ENCODE measurements at regions not wholly inside any gene's neighbourhood (a gene's known extent, or its start where the extent isn't known, plus 50 kb on each side); places are given as distances from the start of the nearest gene placed in this dataset.
"Not testable (repeated sequence)": the region's sequence is repeated elsewhere in the genome, so short reads cannot be mapped to it uniquely, and the experiment has no call there.

DNA sequence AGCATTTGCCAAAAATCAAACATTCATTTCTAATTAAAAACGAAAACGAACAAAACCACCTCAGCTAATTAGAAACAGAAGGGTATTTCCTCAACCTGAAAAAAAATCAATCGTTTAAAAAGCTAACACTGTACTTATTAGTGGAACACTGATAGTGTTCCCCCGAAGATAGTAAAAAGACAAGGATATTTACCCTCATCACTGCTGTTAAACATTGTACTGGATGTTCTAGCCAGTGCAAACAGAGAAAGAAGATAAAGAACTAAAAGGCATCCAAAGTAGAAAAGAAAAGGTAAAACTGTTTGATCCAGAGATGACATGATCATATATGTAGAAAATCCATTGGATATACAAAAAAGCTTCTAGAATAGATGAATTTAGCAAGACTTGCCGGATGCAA, 508.3 kb downstream of the DMRTA1 start:
- DNase-seq (ENCODE audit: low spot score) = no peak
- intact Hi-C loops (cut with DNase I) = no loop called here

DNA sequence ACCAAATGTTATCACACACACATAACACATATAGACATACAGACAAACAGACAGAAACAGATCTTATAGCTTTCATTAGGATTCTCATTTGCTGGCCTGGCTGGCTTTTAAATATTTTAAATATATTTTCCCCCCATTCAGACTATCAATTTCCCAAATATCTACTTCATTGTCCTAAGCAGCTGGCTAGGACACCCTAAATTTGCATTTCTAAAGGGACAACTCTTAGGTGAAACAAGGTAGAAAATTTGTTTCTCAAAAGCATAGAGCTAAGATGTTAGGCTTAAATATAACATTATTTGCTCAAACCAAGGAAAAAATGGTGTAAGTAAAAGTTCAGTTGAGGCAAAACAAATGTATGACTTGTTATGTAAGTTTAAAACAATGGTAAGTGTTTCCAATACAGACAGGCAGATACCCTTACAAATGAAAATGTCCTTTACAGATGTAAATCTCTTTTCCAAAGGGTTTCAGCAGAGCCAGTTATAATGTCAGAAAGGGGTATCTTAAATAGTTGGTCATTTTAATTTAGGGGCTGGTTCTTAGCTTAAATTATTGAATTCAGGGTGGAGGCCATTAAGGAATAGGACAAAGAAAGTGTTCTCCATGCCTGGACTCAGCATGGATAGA, 522.8 kb downstream of the DMRTA1 start:
- intact Hi-C loops (cut with DNase I) = no loop called here
- DNase-seq (ENCODE audit: low spot score) = no peak

DNA sequence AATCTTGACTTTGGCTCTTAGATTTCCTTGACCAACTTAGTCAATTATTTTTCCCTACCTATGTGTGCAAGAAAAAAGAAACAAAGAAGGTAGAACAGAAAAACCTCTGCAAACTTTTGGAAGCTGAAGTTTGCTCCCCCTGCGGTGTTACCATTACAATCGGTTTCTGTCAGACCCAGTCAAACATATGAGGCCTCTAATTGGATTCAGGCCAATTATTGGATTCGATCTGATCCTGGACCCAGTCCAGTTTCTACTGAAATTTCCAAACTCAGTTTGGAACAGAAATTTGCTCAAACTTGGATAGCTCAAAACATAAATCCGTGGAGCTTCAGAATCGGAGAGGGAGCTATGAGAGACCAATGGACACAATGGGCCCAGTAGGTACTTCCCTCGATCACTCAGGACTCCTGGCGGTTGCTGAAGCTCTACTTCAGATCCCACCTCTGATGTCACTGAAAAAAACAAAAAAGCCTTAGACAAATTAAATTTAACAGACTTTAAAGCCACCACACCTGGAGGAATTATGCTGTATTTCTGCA, 523.9 kb downstream of the DMRTA1 start:
- intact Hi-C loops (cut with DNase I) = no loop called here
- DNase-seq (ENCODE audit: low spot score) = no peak

DNA sequence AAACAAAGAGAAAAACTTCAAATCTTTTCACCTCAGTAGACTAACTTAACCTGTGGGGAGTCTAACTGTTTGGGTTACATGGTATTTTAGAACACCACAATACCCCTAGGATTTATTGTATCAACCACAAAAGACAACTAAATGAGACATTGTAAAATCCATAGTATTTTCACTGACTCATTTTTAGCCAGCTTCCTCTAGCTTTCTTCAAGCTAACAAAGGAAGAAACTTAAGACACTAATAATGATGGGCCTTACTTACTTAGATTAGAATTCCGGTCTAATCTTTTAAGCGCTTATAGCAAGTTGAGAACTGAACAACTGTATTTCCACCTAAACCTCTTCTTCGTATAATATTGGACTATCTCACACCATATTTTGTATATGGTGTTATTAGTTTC, 529.3 kb downstream of the DMRTA1 start:
- no peak for DNase-seq (ENCODE audit: low spot score)
- intact Hi-C loops (cut with DNase I) = no loop called here

DNA sequence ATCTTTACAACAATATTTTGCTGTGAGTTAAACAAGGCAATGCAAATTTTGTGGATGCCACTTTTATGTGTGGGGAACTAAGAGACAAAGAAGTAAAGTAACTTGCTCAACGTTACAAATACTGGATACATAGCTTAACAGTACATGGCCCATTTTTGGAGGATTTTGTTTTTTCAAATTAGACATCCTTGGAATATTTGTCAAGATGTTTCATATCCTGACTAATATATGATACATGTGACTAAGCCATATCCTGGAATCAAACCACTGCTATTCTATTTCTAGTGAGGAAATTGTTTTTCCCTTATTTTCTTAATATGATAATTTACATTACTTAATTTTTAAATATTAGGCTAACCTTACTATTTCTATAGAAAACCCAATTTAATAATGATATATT, 529.8 kb downstream of the DMRTA1 start:
- DNase-seq (ENCODE audit: low spot score) = no peak
- intact Hi-C loops (cut with DNase I) = no loop called here

DNA sequence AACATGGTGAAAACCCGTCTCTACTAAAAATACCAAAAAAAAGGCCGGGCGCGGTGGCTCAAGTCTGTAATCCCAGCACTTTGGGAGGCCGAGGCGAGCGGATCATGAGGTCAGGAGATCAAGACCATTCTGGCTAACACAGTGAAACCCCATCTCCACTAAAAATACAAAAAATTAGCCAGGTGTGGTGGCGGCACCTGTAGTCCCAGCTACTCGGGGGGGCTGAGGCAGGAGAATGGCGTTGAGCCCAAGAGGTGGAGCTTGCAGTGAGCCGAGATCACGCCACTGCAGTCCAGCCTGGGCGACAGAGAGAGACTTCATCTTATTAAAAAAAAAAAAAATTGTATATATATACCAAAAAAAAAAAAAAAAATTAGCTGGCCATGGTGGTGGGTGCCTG, 533.8 kb downstream of the DMRTA1 start:
- intact Hi-C loops (cut with DNase I); DNase-seq (ENCODE audit: low spot score): not testable (repeated sequence)

DNA sequence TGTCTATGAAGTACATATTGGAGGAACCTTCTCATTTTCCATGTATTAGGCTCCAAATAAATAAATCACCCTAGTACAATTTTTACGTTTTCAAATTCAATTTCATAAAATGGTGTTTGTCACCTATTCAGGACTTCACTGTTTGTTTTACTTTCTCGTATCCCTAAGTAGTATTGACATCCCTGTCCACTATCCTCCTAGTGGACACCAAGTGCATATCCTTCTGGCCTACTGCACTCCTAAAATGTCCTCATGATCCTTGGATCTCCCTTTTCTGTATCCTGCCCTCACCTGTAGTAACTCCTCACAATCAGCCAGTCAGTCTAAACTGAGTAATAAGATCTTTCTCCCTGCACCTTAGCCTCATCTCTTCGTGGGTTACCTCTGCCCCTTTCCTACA, 539.9 kb downstream of the DMRTA1 start:
- no peak for DNase-seq (ENCODE audit: low spot score)
- intact Hi-C loops (cut with DNase I) = no loop called here

DNA sequence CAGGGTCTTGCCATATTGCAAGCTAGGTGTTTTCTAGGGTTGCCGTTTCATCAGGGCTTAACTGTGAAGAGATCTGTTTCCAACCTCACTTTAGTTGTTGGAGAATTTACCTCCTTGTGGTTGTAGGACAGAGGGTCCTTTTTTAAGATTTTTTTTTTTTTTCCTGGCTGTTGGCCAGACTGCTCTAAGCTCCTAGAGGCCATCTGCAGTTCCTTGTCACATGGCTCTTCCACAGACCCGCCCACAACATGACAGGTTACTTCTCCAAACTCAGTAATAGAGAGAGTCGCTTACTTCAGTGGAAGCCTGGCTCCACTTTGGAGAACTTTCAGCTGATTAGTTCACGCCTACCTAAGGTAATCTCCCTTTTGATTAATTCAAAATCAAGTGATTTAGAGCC, 543.7 kb downstream of the DMRTA1 start:
- intact Hi-C loops (cut with DNase I) = no loop called here

DNA sequence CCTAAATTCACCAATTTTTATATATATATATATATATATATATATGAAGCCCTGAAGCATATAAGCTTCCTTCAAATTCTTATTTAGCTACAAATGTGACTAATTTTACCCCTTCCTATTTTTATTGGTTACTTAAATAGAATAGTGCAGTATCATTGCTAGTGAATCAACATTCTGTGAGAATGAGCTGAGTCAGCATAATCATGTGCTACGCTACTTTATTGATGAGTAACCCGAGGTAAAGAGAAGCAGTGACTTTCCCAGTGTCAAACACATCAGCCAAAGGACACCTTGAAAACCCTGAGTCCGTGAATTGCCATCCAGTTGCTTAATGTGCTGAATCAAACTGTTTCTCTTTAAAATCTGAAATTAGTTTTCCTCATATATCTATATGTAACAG, 546.2 kb downstream of the DMRTA1 start:
- no peak for DNase-seq (ENCODE audit: low spot score)

More for the DNA sequence above, 543.7 kb downstream of the DMRTA1 start:
- DNase-seq (ENCODE audit: low spot score) = no peak

DNA sequence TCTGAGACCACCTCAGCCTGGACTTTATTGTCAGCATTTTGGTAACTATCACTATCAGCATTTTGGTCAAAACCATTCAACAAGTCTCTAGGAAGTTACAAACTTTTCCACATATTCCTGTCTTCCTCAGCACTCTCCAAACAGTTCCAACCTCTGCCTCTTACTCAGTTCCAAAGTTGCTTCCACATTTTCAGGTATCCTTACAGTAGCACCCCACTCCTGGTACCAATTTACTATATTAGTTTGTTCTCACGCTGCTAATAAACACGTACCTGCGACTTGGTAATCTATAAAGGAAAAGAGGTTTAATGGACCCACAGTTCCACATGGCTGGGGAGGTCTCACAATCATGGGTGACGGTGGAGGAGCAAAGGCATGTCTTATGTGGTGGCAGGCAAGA, 551.3 kb downstream of the DMRTA1 start:
- DNase-seq (ENCODE audit: low spot score) = no peak
- intact Hi-C loops (cut with DNase I) = no loop called here

More for the DNA sequence above, 546.2 kb downstream of the DMRTA1 start:
- intact Hi-C loops (cut with DNase I) = no loop called here

DNA sequence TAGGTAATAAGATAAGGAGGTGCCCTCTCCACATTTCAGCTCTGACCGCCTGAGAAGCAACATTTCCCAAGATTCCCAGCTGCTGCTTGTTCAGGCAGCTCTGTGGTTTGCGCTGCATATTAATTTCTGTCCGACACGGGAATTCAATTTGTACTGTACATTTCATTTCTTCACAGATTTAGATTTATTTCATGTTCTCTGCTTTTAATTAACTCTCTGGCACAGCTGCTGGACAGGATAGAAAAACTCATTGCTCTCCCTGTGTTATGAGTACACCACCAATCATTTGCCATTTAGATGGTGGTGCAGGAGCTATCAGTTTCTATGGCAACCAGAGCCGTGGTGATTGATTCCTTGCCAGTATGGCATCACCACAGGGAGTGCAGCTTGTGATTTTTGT, 558.5 kb downstream of the DMRTA1 start:
- no peak for DNase-seq (ENCODE audit: low spot score)
- intact Hi-C loops (cut with DNase I) = no loop called here

DNA sequence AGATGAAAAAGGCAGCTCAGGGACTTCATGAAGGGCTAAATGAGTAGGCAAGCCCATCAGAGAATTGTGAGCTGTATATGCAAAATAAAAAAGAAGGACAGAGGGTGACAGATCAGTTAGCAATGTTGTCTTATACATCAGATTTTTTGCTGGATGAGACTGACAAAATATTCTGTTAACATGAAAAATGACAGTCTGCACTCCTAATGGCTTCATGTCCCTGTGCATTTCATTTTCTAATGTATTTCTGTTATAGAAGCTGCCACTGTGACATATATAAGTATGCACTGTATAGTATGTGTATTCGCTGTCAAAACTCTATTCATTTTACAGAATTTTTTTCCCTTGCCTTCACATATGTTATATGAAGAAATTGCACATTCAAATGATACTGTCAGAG, 559.5 kb downstream of the DMRTA1 start:
- no peak for DNase-seq (ENCODE audit: low spot score)
- intact Hi-C loops (cut with DNase I) = no loop called here

DNA sequence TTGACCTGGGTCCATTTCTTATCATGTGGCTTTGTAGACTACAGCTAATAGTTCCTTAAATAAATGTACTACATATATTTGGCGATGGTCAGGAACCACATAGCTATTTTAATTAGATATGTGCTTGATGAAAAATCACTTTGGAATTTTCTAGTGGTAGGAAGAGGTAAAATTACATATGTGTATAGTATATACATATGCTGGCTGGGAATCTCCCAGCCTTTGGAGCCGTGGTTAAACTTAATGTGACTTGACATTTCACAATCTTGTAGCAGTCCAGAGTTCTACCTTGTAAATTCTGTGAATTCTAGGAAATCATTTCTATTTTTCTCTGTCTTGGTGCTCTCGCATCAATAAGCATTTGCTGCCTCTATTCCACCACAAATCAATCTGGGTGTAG, 565.0 kb downstream of the DMRTA1 start:
- DNase-seq (ENCODE audit: low spot score) = no peak
- intact Hi-C loops (cut with DNase I) = no loop called here

DNA sequence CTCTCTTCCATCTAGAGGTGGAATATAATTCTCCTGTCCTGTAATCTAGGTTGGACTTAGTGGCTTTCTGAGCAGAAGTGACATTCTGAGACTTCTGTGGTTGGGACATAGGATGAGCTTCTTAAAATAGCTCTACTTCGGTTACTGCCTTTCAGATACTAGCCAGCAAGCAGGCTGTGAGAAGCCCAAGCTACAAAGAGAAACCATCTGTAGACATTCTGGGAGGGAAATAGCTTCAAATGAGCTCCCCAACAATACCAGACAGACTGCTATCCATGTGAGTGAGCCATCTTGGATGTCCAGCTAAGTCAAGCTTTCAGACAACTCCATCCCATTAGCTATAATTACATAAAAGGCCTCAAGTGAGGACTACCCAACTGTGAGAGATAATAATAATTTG, 568.9 kb downstream of the DMRTA1 start:
- no peak for DNase-seq (ENCODE audit: low spot score)
- intact Hi-C loops (cut with DNase I) = no loop called here

DNA sequence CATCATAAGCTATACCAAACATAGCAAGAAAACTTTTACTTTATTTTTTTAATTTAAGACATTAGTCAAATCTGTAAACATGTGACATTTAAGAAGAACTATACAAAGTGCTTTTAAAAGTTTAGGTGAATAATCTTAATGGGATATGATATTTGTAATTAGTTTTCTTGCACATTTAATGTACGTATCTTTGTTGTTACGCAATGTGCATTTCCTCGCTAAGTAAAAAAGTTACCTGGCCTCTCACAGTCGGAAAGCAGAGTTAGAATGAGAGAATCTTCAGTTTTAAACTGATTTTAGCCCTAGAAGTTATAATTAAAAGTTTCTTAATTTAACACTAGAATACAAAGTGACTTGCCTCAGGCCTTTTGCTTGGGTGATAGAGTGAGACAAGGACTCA, 589.8 kb downstream of the DMRTA1 start:
- intact Hi-C loops (cut with DNase I) = no loop called here
- DNase-seq (ENCODE audit: low spot score) = no peak

DNA sequence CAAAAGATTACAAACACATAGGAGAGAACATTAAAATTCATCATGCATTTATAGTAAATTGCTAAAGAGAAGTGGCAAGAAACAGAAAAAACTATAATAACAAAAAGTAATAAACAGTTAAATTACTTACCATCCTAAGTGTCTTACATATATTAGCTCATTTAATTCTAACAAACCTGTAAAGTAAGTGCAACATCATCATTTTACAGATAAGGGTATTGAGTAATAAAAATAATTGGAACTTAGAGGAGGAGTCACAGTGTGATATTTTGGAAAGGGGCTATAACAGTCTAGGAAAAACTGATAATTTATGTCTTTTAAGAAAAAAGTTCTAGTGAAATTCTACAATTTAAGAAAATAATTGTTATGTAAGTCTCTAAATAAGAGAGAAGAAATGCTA, 592.8 kb downstream of the DMRTA1 start:
- intact Hi-C loops (cut with DNase I) = no loop called here
- no peak for DNase-seq (ENCODE audit: low spot score)

DNA sequence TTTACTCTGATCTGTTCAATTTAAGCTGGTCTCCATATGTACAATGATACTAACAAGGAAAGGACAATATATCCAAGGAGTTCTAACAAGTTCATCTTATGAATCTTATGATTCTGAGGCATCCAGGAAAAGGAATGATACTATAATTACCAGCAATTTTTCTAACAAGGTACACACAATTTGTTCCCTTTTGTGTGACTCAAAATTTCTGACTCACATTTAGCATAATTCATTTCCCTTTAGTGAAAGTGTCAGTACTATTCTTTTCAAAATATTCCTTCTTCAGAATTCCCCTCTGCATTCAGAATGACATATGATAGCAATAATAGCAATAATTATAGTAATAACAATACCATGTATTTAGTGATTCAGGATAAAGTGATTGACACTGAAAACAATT, 594.8 kb downstream of the DMRTA1 start:
- intact Hi-C loops (cut with DNase I) = no loop called here
- no peak for DNase-seq (ENCODE audit: low spot score)

DNA sequence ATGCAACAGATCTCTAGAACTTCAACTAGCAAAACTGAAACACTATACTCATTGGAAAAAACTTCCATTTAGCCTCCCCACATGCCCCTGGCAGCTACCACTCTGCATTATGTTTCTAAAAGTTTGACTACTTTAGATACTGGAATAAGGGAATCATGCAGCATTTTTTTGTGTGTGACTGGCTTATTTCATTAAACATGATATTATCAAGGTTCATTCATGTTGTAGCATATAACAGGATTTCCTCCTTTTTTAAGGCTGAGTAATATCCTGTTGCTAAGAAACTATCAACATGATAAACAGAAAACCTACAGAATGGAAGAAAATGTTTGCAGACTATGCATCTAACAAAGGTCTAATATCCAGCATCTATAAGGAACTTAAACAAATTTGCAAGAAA, 597.9 kb downstream of the DMRTA1 start:
- DNase-seq (ENCODE audit: low spot score) = no peak
- intact Hi-C loops (cut with DNase I) = no loop called here

DNA sequence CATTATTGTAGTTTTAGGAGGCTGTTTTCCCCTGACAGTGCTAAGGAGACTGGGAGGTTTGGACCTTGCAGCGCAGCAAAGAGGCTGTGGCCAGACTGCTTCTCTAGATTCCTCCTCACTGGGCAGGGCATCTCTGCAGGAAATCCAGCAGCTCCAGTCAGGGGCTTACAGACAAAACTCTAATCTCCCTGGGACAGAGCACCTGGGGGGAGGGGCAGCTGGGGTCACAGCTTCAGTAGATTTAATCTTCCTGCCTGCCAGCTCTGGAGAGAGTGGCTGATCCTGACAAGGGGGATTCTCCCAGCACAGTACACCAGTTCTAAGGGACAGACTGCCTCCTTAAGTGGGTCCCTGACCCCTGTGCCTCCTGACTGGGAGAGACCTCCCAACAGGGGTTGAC, 599.4 kb downstream of the DMRTA1 start:
- DNase-seq (ENCODE audit: low spot score); intact Hi-C loops (cut with DNase I): not testable (repeated sequence)

DNA sequence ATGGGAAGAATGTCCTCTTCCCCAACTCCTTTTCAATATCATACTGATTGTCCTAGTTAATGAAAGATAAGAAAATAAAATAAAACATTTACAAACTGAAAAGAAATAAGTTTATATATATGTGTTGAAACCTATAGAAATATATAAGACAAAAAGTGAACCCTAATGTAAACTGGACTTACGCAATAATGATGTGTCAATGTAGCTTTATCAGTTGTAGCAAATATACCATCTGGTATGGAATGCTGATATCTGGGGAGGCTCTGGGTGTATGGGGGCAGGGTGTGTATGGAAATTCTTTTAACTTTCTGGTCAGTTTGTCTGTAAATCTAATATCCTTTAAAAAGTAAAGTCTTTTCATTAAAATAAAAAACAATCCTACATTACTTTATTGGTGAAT, 603.9 kb downstream of the DMRTA1 start:
- no peak for DNase-seq (ENCODE audit: low spot score)
- intact Hi-C loops (cut with DNase I) = no loop called here

DNA sequence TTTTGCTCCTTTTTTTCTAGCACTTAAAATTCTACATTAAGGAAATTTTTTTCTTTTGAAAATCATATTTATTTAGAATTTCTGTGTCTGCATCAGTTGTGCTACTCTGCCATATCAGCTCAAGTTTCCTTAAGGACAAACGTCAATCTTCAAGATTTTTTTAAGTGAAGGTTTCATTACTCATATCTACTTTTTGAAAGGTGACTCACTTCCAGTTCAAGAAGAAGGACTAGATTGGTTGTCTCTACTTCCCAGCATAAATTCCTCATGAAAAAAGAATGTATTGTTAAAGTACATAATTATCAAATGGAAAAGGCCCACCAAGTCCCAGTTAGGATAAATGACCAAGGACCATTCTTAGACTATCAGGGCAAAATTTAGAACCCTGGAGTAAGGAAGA, 626.5 kb downstream of the DMRTA1 start:
- DNase-seq (ENCODE audit: low spot score) = no peak
- intact Hi-C loops (cut with DNase I) = no loop called here

DNA sequence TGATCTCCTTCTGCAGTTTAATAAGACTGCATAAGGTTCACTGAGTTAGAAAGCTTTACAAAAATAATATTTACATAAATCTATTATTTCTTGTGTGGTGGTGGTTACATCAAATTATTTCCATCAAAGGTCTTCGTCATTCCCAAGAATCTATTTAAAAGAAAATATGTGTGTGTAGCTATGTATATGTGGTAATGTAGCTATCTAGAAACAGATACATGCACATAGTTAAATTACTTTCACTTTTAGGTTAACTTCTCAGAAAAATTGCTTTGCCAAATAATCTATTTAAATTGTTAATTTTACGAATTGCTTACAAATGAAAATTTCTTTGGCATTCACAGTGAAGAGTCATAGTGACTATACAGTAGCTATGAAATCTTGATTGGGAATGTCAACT, 633.2 kb downstream of the DMRTA1 start:
- intact Hi-C loops (cut with DNase I) = no loop called here
- DNase-seq (ENCODE audit: low spot score) = no peak

Data from posterior vena cava (tissue), 2 donors.